ENCODE measurements at regions not wholly inside any gene's neighbourhood (a gene's known extent, or its start where the extent isn't known, plus 50 kb on each side); places are given as distances from the start of the nearest gene placed in this dataset.

GRCh38 chr5:60349891-60350415 lies 350.0 kb downstream of the DEPDC1B start:
- H3K4me1 Mint-ChIP-seq = no peaks in the 10 kb centered on the region
- Histone ChIP-seq H3K79me2 (ENCODE audit: insufficient read depth, low read length) (no peaks in the 10 kb centered on the region; the same call in 1 of the 2 replicates), H2BK15ac (ENCODE audit: low read depth, low read length) (no peak overlapping the region), H3K23ac (ENCODE audit: insufficient read length, low read depth, low read length) (no peak overlapping the region), H2AFZ (ENCODE audit: low read length) (no peak overlapping the region), H3K79me1 (ENCODE audit: insufficient read depth, low read depth, low read length, poor library complexity, severe bottlenecking) (no peaks in the 10 kb centered on the region), H4K8ac (replicated peaks; ENCODE audit: insufficient read length, low read depth, low read length) (no peak overlapping the region), H3K14ac (ENCODE audit: insufficient read depth, low read length) (no peak overlapping the region), H3K23me2 (ENCODE audit: insufficient read length, low read depth, low read length, poor library complexity, severe bottlenecking) (no peaks in the 10 kb centered on the region), H4K20me1 (ENCODE audit: control insufficient read depth, insufficient read depth, insufficient read length) (no peaks in the 10 kb centered on the region), H4K5ac (ENCODE audit: insufficient read length, low read depth, low read length) (no peak overlapping the region), H3T11ph (ENCODE audit: low read length) (no peak overlapping the region), H3K56ac (ENCODE audit: insufficient read length, low read depth, low read length) (peak overlapping the region; percentile 76), H2BK120ac (ENCODE audit: low read depth, low read length, poor library complexity, severe bottlenecking) (no peak overlapping the region), H2BK5ac (ENCODE audit: insufficient read length, low read length) (no peak overlapping the region), H3K18ac (ENCODE audit: insufficient read length, low read depth, low read length) (no peak overlapping the region), H3K9ac (ENCODE audit: extremely low read depth, insufficient read length, low read length) (no peak overlapping the region), H2AK5ac (ENCODE audit: insufficient read length, low read length) (no peak overlapping the region), H3K27ac (ENCODE audit: insufficient read length, low read depth, low read length) (no peak overlapping the region), H2BK20ac (ENCODE audit: low read depth, low read length, poor library complexity, severe bottlenecking) (no peak overlapping the region), H2BK12ac (ENCODE audit: insufficient read length, low read depth, low read length) (no peak overlapping the region), H3K27me3 (ENCODE audit: insufficient read depth, low read length) (no peaks in the 10 kb centered on the region), H3K4me2 (ENCODE audit: insufficient read depth, insufficient read length, low read length) (no peak overlapping the region), H4K91ac (ENCODE audit: insufficient read length, low read depth, low read length) (no peak overlapping the region), H3K4ac (ENCODE audit: low read depth, low read length) (no peak overlapping the region), H3K4me1 (ENCODE audit: insufficient read depth, low read length) (no peaks in the 10 kb centered on the region), H3K9me3 (ENCODE audit: control insufficient read depth, low read depth, low read length) (no peaks in the 10 kb centered on the region)
- no peaks in the 10 kb centered on the region for H3K27me3 Mint-ChIP-seq (ENCODE audit: low read depth)
- WGBS (ENCODE audit: extremely low coverage, insufficient read length, low lambda C conversion rate) = no CpG with 5 or more reads among the region's 2 CpGs
- no peak for DNase-seq
- no peak overlapping the region; a peak in 1 of 7 replicates for H3K27ac Mint-ChIP-seq
- no peaks in the 10 kb centered on the region for H3K36me3 Mint-ChIP-seq (ENCODE audit: insufficient read depth in 1 of 3, low read depth in 3 of 3)
- H3K4me3 Mint-ChIP-seq = no peak overlapping the region
- no peaks in the 10 kb centered on the region for H3K9me3 Mint-ChIP-seq
- TF ChIP-seq CTCF (conservative IDR thresholded peaks at IDR 0.05) = no peak

All from H9 (cell line).